GM20000 (cell line): ENCODE measurements at regions not wholly inside any gene's neighbourhood (a gene's known extent, or its start where the extent isn't known, plus 50 kb on each side); places are given as distances from the start of the nearest gene placed in this dataset.

ENCODE experiments used
- DNase-seq: peaks from one replicate; pipeline ENCODE4 v3.0.0; 2012; ENCODE audit warnings: low spot score
- TF ChIP-seq, protein P1 (sequence below): IDR thresholded peaks from 2 replicates; pipeline ENCODE4 v1.5.1; 2012; ENCODE audit warnings: mild to moderate bottlenecking, control low read depth; ENCODE audit errors: extremely low read depth, missing control alignments

- TF ChIP-seq, protein P1, sequence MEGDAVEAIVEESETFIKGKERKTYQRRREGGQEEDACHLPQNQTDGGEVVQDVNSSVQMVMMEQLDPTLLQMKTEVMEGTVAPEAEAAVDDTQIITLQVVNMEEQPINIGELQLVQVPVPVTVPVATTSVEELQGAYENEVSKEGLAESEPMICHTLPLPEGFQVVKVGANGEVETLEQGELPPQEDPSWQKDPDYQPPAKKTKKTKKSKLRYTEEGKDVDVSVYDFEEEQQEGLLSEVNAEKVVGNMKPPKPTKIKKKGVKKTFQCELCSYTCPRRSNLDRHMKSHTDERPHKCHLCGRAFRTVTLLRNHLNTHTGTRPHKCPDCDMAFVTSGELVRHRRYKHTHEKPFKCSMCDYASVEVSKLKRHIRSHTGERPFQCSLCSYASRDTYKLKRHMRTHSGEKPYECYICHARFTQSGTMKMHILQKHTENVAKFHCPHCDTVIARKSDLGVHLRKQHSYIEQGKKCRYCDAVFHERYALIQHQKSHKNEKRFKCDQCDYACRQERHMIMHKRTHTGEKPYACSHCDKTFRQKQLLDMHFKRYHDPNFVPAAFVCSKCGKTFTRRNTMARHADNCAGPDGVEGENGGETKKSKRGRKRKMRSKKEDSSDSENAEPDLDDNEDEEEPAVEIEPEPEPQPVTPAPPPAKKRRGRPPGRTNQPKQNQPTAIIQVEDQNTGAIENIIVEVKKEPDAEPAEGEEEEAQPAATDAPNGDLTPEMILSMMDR, result no peak
- no peak for DNase-seq
Observed at GRCh38 chr7:1329966-1330800, 97.5 kb downstream of the UNCX start.

DNA sequence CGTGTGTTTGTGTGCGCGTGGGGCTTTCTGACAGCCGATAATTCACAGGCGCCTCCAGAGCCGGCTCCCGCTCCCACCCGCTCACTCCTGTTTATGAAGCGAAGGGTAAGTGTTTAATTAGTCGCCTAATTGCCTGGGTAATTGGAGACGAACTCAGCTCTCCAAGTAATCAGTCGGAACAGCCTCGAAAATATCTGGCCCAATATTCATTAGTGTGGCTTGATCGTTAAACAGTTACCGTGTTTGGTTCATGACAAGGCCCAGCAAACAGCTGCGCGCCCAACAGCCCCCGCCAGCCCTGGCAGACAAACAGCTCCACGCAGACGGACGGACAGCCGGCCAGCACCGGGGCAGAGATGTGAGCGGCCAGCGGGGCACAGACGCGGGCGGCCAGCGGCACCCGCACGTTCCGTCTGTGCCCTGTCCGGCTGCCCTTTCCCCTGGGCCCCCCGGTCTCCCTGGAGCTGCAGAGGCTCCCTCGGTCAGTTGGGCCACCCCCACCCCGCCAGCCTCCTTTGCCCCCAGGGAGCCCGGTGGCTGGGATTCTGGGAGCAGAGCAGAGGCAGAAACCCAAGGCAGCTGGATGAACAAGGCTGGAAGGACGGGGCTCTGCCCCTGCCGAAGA is 98.2 kb downstream of the UNCX start:
- no peak for DNase-seq
- TF ChIP-seq, protein P1, result no peak

DNA sequence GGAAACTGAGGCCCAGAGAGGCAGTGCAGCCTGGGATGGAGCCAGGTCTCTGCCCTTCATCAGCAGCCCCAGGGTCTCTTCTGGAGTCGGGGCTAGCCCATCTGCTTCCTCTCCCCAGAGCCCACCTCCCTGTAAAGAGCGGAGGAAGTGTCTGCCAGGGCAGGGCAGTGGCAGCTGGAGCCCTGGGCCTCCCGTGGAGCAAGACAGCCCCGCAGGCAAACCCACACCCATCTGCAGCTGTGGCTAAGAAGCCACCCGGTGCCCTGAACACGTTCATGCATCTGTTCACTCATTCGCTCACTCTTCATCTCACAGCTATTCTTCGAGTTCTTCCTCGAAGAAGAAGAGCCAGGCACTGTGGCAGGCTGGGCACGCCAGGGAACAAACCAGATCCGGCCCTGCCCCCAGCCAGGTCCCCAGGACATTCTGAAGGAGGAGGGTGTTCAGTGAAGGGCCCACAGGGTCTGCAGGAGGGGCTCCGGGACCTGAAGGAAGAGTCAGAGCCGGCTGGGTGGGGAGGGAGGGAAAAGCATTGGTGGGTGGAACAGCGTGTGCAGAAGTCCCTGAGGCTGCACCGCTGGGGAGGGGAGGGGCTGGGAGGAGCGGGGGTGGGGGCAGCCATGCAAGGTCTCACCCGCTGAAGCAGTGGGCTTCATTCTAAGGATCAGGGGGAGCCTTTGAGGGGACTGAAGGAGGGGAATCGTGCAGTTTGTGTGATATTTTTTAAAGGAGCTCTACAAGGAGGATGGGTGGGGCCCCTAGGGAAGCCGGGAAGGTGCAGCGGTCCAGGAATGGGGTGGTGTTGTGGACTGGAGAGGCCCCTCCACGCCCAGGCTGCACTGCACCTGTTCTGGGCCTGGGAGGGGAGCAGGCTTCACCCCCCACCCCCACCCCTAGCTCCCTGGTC is 99.1 kb downstream of the UNCX start:
- TF ChIP-seq, protein P1, result no peak
- DNase-seq, result no peak

- no peak for DNase-seq
- TF ChIP-seq, protein P1, result no peak
Observed at GRCh38 chr7:1336509-1336908, 103.8 kb downstream of the UNCX start.

DNA sequence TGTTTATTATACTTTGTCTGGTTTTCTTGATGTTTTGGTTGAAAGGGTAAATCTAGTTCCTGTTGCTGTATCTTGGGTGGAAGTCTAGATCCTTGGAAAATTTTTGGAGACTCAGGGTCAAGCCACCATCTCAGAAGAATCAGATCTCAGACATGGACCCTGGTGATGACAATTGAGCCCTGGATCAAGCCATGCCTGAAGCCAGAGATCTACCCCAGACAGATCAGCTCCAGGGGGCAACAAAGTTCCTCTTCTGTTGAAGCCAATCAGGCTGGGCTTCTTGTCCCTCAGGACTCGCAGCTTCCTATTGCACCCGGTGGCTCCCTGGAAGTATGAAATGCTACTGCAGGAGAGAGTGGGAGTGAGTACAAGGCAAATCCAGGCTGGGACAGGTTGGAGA is 106.9 kb downstream of the UNCX start:
- DNase-seq, result no peak
- TF ChIP-seq, protein P1, result no peak

DNA sequence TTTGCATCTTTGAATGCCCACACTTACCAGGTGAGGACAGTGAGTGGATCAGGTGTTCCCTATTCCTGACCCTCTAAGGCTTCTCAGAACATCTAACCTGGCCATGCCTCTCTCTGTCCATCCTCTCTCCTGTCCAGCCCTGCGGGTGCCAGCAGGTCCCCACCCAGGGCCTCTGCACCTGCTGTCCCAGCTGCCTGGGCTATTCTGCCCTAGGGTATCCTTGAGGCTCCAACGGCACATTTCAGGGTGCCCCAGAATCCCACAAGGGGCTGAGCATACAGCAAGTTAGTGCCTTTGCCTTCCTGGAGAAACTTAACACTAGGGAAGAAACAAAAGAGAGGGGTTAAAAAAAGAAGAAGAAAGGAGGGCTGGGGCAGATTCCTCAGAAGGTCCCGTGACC is 107.4 kb downstream of the UNCX start:
- DNase-seq, result no peak
- TF ChIP-seq, protein P1, result no peak
